ENCODE measurements at regions not wholly inside any gene's neighbourhood (a gene's known extent, or its start where the extent isn't known, plus 50 kb on each side); places are given as distances from the start of the nearest gene placed in this dataset.

DNA sequence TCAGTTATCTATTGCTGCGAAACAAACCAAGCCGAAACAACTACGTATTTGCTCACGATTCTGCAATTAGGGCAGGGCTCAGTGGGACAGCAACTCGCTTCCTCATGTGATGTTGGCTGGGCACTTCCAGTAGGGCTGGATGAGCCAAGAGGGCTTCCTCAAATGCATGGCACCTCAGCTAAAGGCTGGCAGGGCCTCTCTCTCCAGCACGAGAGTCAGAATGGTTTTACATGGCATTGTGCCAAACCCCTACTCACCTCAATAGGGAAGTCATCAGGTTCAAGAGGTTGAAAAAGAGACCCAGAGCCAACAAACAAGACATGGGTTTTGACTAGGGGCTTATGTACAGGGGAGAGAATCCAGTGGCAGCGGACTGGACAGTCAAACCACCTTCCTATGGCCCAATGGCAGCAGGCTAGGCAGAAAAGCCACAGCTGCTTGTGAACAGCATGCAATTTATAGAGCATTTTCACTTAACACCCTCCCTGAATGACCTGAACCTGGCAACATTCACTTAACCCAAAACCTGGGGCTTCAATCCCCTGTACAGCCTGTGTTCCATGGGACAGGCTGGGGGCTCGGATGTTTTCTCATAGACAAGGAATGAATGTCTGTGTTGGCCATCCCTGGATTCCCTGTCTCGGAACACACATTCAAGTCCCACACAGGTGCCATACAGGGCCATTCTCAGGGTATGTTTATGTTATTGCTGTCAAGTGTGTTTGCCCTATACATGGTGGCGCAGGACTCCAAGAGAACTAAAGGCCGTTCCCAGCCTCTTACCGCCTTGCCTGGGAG, 154.2 kb upstream of the NAV2 start:
- Histone ChIP-seq H3K4me1 (ENCODE audit: control insufficient read depth in 3 of 3, insufficient read depth in 2 of 3, low read depth in 1 of 3, low read length in 2 of 3) (peaks cover 0 to 5% (median 0%) of the 10 kb centered on the region in 3 donors), H3K27ac (ENCODE audit: low read depth in 1 of 3, low read length in 2 of 3) (no peak overlapping the region), H3K27me3 (ENCODE audit: control insufficient read depth in 3 of 3, insufficient read depth in 3 of 3, low read length in 3 of 3) (peaks cover 0 to 2% (median 0%) of the 10 kb centered on the region in 3 donors), H3K36me3 (ENCODE audit: control insufficient read depth in 3 of 3, insufficient read depth in 2 of 3, low read depth in 1 of 3, low read length in 3 of 3) (no peaks in the 10 kb centered on the region), H3K9me3 (ENCODE audit: control insufficient read depth in 2 of 2, insufficient read depth in 1 of 2, low read depth in 1 of 2, low read length in 1 of 2) (no peaks in the 10 kb centered on the region), H3K4me3 (ENCODE audit: low read depth in 1 of 3, low read length in 3 of 3) (no peak overlapping the region)
- FAIRE-seq (no peak), DNase-seq (no peak)
- 82 to 93% (median 83%) methylated on average over 12 of the region's 12 CpGs for WGBS, 3 donors

DNA sequence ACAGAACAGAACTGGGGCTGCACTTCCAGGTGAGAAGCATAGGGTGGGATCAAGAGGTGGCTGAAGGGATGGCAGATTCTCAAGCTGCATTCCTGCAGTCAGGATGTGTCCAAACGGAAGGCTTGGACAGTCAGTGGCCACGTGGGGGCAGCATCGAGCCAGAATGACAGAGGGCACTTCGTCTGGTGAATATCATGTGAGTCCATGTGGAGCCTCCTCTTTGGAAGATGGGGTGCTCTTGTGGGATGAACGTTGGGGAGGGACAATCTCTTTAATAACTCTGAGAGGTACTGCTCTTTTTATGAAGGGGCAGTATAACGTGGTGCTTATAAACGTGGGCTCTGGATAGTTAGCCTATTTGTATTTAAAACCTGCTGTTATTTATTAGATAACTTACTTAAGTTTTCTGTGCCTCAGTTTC, 154.9 kb upstream of the NAV2 start:
- peak; percentile 78 to 81 for DNase-seq
- H3K9me3 ChIP-seq (ENCODE audit: control insufficient read depth in 2 of 2, insufficient read depth in 1 of 2, low read depth in 1 of 2, low read length in 1 of 2): no peaks in the 10 kb centered on the region
- H3K4me3 ChIP-seq (ENCODE audit: low read depth in 1 of 3, low read length in 3 of 3): no peak overlapping the region
- FAIRE-seq: no peak
- H3K4me1 ChIP-seq (ENCODE audit: control insufficient read depth in 3 of 3, insufficient read depth in 2 of 3, low read depth in 1 of 3, low read length in 2 of 3): peaks cover 0 to 5% (median 0%) of the 10 kb centered on the region in 3 donors
- peaks cover 0 to 2% (median 0%) of the 10 kb centered on the region in 3 donors for H3K27me3 ChIP-seq (ENCODE audit: control insufficient read depth in 3 of 3, insufficient read depth in 3 of 3, low read length in 3 of 3)
- WGBS, 3 donors: 2 to 6% (median 3%) methylated on average over 7 of the region's 7 CpGs
- H3K27ac ChIP-seq (ENCODE audit: low read depth in 1 of 3, low read length in 2 of 3): no peak overlapping the region
- H3K36me3 ChIP-seq (ENCODE audit: control insufficient read depth in 3 of 3, insufficient read depth in 2 of 3, low read depth in 1 of 3, low read length in 3 of 3): no peaks in the 10 kb centered on the region

DNA sequence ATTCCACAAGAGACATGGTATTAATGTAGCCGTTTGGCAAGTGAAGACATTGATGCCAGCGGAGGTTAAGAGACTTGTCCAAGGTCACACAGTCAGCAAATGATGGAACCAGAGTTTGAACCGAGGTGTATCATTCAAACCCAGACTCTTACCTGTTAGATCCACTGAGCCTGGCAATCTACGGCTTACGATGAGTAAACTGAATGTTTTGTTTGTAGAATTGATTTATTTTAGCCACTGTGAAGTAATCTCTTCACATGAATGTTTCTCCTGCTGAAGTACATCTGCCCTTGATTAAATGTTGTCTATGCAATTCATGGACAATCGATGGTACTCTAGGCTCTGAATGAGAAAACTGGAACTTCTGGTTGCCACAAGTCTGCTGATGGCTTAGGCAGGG, 155.5 kb upstream of the NAV2 start:
- peaks cover 0 to 2% (median 0%) of the 10 kb centered on the region in 3 donors for H3K27me3 ChIP-seq (ENCODE audit: control insufficient read depth in 3 of 3, insufficient read depth in 3 of 3, low read length in 3 of 3)
- DNase-seq (no peak), FAIRE-seq (no peak)
- no peaks in the 10 kb centered on the region for H3K9me3 ChIP-seq (ENCODE audit: control insufficient read depth in 2 of 2, insufficient read depth in 1 of 2, low read depth in 1 of 2, low read length in 1 of 2)
- peaks cover 0 to 5% (median 0%) of the 10 kb centered on the region in 3 donors for H3K4me1 ChIP-seq (ENCODE audit: control insufficient read depth in 3 of 3, insufficient read depth in 2 of 3, low read depth in 1 of 3, low read length in 2 of 3)
- H3K27ac ChIP-seq (ENCODE audit: low read depth in 1 of 3, low read length in 2 of 3): no peak overlapping the region
- no peaks in the 10 kb centered on the region for H3K36me3 ChIP-seq (ENCODE audit: control insufficient read depth in 3 of 3, insufficient read depth in 2 of 3, low read depth in 1 of 3, low read length in 3 of 3)
- 35 to 68% (median 45%) methylated on average over 6 of the region's 6 CpGs for WGBS, 3 donors
- H3K4me3 ChIP-seq (ENCODE audit: low read depth in 1 of 3, low read length in 3 of 3): no peak overlapping the region

DNA sequence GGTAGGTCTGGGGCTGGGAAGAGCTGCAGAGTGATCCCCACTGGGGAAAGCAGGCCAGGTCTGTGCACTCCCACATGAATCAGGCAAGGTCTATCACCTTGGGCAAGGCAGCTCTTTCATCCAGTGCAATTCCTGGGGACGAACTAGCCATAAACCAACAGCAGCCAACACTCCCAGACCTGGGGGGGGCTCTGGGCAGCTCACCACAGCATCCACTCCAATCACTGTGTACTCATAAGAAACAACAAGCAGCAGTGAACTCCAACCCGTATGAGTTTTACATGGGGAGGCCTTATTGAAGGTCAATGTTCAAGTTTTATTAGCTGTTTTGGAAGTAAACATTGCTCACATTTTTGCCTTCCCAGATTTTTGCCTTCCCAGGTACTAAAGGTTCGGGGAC, 157.4 kb upstream of the NAV2 start:
- H3K27ac ChIP-seq (ENCODE audit: low read depth in 1 of 3, low read length in 2 of 3): no peak overlapping the region
- no peak for FAIRE-seq

DNA sequence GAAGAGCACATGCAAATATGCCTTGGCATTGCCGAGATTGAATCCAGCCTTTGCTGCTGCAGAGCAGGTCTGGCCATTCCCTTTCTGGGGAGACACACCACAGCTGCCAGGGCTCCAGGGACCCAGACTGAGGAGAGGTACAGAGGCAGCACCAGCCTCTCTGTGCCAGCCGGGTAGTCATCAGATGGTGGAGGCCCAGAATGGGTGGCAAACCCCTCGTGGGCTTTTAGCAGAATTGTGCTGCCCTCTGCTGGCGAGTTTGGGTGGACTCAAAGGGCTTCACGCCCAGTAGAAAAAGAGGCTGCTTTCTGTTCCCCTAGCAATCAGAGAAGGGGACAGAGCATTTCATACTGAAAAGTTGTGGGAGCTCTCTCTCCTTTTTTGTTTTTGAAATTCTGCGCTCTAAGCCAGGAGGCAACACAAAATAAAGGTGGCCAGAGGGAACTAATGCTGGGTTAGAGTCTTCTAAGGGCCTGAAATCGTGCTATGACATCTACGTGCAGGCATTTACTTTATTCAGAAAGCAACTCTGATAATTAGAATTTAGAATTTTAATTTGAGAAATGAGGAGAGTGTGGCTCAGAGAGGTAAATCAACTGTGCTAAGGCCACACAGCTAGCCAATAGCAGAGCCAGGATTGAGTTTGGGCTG, 158.8 kb upstream of the NAV2 start:
- Histone ChIP-seq H3K36me3 (ENCODE audit: control insufficient read depth in 3 of 3, insufficient read depth in 2 of 3, low read depth in 1 of 3, low read length in 3 of 3) (no peaks in the 10 kb centered on the region), H3K9me3 (ENCODE audit: control insufficient read depth in 2 of 2, insufficient read depth in 1 of 2, low read depth in 1 of 2, low read length in 1 of 2) (no peaks in the 10 kb centered on the region), H3K4me3 (ENCODE audit: low read depth in 1 of 3, low read length in 3 of 3) (no peak overlapping the region), H3K27ac (ENCODE audit: low read depth in 1 of 3, low read length in 2 of 3) (no peak overlapping the region), H3K4me1 (ENCODE audit: control insufficient read depth in 3 of 3, insufficient read depth in 2 of 3, low read depth in 1 of 3, low read length in 2 of 3) (peaks cover 0 to 5% (median 0%) of the 10 kb centered on the region in 3 donors), H3K27me3 (ENCODE audit: control insufficient read depth in 3 of 3, insufficient read depth in 3 of 3, low read length in 3 of 3) (peaks cover 0 to 5% (median 2%) of the 10 kb centered on the region in 3 donors)
- peak; percentile 75 to 79 for DNase-seq
- 35 to 42% (median 41%) methylated on average over 8 of the region's 8 CpGs for WGBS, 3 donors
- FAIRE-seq: no peak

More for the DNA sequence above, 157.4 kb upstream of the NAV2 start:
- 3 to 43% (median 16%) methylated on average over 3 of the region's 3 CpGs for WGBS, 3 donors
- Histone ChIP-seq H3K4me3 (ENCODE audit: low read depth in 1 of 3, low read length in 3 of 3) (no peak overlapping the region), H3K36me3 (ENCODE audit: control insufficient read depth in 3 of 3, insufficient read depth in 2 of 3, low read depth in 1 of 3, low read length in 3 of 3) (no peaks in the 10 kb centered on the region), H3K27me3 (ENCODE audit: control insufficient read depth in 3 of 3, insufficient read depth in 3 of 3, low read length in 3 of 3) (peaks cover 0 to 2% (median 2%) of the 10 kb centered on the region in 3 donors), H3K4me1 (ENCODE audit: control insufficient read depth in 3 of 3, insufficient read depth in 2 of 3, low read depth in 1 of 3, low read length in 2 of 3) (peaks cover 0 to 5% (median 0%) of the 10 kb centered on the region in 3 donors), H3K9me3 (ENCODE audit: control insufficient read depth in 2 of 2, insufficient read depth in 1 of 2, low read depth in 1 of 2, low read length in 1 of 2) (no peaks in the 10 kb centered on the region)
- peak; percentile 47 to 66 for DNase-seq

DNA sequence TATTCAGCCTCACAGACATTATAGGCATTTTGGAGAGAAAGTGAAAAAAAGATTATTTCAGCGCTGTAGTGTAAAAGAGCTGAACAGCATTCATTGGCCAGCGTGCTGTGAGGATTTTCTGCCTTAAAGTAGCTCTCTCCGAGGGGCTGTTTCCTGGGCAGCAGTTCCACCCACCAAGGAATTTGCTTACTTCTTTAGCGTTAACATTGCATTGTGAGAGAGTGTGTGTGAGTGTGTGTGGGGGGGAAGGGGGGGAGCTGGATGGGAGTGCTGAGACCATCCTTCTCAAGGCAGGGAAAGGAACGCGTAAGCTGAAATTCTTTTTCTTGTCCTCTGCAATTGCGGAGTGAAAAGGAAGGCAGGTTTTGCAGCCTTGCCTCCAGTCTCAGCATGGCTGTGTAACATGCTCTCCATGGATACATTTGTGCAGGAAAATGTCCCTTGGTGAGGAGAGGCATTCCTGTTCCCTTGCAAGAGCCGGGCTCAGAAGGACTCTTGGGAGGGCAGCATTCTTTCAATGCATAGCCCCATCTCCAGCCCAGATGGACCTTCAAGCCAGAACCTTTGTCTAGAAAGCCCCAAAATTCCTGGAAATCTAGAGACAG, 159.9 kb upstream of the NAV2 start:
- 79 to 86% (median 84%) methylated on average over 8 of the region's 8 CpGs for WGBS, 3 donors
- no peak overlapping the region for H3K27ac ChIP-seq (ENCODE audit: low read depth in 1 of 3, low read length in 2 of 3)
- H3K4me3 ChIP-seq (ENCODE audit: low read depth in 1 of 3, low read length in 3 of 3): no peak overlapping the region
- peaks cover 0 to 5% (median 0%) of the 10 kb centered on the region in 3 donors for H3K4me1 ChIP-seq (ENCODE audit: control insufficient read depth in 3 of 3, insufficient read depth in 2 of 3, low read depth in 1 of 3, low read length in 2 of 3)
- no peaks in the 10 kb centered on the region for H3K9me3 ChIP-seq (ENCODE audit: control insufficient read depth in 2 of 2, insufficient read depth in 1 of 2, low read depth in 1 of 2, low read length in 1 of 2)
- H3K27me3 ChIP-seq (ENCODE audit: control insufficient read depth in 3 of 3, insufficient read depth in 3 of 3, low read length in 3 of 3): peaks cover 0 to 5% (median 2%) of the 10 kb centered on the region in 3 donors
- no peaks in the 10 kb centered on the region for H3K36me3 ChIP-seq (ENCODE audit: control insufficient read depth in 3 of 3, insufficient read depth in 2 of 3, low read depth in 1 of 3, low read length in 3 of 3)
- DNase-seq (no peak), FAIRE-seq (no peak)

DNA sequence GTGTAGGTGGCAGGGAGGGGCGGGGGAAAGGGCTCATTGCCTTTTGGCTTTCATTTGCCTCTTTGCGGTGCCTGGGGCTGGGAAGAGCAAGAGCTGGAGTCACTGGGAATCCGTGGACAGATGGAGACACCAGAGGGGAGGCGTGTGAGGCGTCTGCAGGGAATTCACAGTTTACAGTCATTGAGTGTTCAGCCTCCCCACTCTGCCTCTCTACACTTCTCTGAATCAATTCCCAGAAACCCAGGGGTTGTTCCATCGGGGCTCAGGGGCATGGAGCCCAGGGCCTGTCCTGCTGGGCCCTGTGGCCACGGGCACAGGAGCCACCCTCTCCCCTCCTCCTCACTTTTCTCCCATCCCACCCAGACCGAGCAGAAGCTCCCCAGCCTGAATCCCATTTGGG, 160.5 kb upstream of the NAV2 start:
- peaks cover 0 to 5% (median 0%) of the 10 kb centered on the region in 3 donors for H3K4me1 ChIP-seq (ENCODE audit: control insufficient read depth in 3 of 3, insufficient read depth in 2 of 3, low read depth in 1 of 3, low read length in 2 of 3)
- H3K27ac ChIP-seq (ENCODE audit: low read depth in 1 of 3, low read length in 2 of 3): no peak overlapping the region
- no peaks in the 10 kb centered on the region for H3K9me3 ChIP-seq (ENCODE audit: control insufficient read depth in 2 of 2, insufficient read depth in 1 of 2, low read depth in 1 of 2, low read length in 1 of 2)
- DNase-seq (no peak), FAIRE-seq (no peak)
- no peak overlapping the region for H3K4me3 ChIP-seq (ENCODE audit: low read depth in 1 of 3, low read length in 3 of 3)
- H3K36me3 ChIP-seq (ENCODE audit: control insufficient read depth in 3 of 3, insufficient read depth in 2 of 3, low read depth in 1 of 3, low read length in 3 of 3): no peaks in the 10 kb centered on the region
- WGBS, 3 donors: 82 to 86% (median 82%) methylated on average over 8 of the region's 8 CpGs
- peaks cover 0 to 8% (median 2%) of the 10 kb centered on the region in 3 donors for H3K27me3 ChIP-seq (ENCODE audit: control insufficient read depth in 3 of 3, insufficient read depth in 3 of 3, low read length in 3 of 3)

DNA sequence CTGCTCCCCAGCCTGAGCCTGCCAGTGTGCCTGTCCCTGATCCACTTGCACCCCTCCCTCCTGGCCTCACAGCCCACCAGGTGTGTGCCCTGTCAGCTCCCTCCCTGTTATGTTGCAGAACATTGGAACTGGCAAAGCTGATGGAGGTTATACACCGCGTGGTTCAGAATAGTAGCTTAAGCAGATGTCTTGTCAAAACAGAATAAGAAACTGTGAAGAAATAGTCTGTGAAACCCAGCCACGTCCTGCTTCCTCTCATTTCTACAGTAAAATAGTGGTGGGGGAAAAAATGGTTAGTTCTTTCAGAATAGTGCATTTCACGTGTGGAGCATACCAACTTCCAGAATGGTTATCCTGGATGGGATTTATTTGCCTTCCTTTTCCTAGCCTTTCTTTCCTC, 161.2 kb upstream of the NAV2 start:
- DNase-seq (no peak), FAIRE-seq (no peak)
- Histone ChIP-seq H3K4me3 (ENCODE audit: low read depth in 1 of 3, low read length in 3 of 3) (no peak overlapping the region), H3K4me1 (ENCODE audit: control insufficient read depth in 3 of 3, insufficient read depth in 2 of 3, low read depth in 1 of 3, low read length in 2 of 3) (peaks cover 0 to 5% (median 0%) of the 10 kb centered on the region in 3 donors), H3K27me3 (ENCODE audit: control insufficient read depth in 3 of 3, insufficient read depth in 3 of 3, low read length in 3 of 3) (peaks cover 0 to 8% (median 2%) of the 10 kb centered on the region in 3 donors), H3K27ac (ENCODE audit: low read depth in 1 of 3, low read length in 2 of 3) (no peak overlapping the region), H3K9me3 (ENCODE audit: control insufficient read depth in 2 of 2, insufficient read depth in 1 of 2, low read depth in 1 of 2, low read length in 1 of 2) (no peaks in the 10 kb centered on the region), H3K36me3 (ENCODE audit: control insufficient read depth in 3 of 3, insufficient read depth in 2 of 3, low read depth in 1 of 3, low read length in 3 of 3) (no peaks in the 10 kb centered on the region)
- 61 to 85% (median 82%) methylated on average over 4 of the region's 4 CpGs for WGBS, 3 donors
